PC-3 (cell line): ENCODE measurements at regions not wholly inside any gene's neighbourhood (a gene's known extent, or its start where the extent isn't known, plus 50 kb on each side); places are given as distances from the start of the nearest gene placed in this dataset.

Source experiments
- ATAC-seq: fragments of 200-7000 bp; cut with Tn5 transposase; 2 replicates; pipeline ENCODE4 v1.9.1; 2020; ENCODE audit warnings: mild to moderate bottlenecking, moderate library complexity
- BruUV-seq: library from RNA; stranded (reverse); fragments of 400-500 nt; replicated peaks from 2 replicates; lab custom pipeline; 2021; lab: Mats Ljungman, UMichigan
- CTCF ChIA-PET: fragments of 300-600 bp; sonication (Branson Sonifier 250); formaldehyde crosslinking; loops from one replicate; lab custom pipeline; 2022; ENCODE audit warnings: antibody characterized with exemption; lab: Charles Lee
- POLR2A ChIA-PET: fragments of 300-600 bp; sonication (Branson Sonifier 250); formaldehyde crosslinking; loops from one replicate; lab custom pipeline; 2022; ENCODE audit warnings: antibody characterized with exemption; ENCODE audit not compliant: unreplicated experiment; lab: Charles Lee
- DNase-seq: peaks from one replicate; pipeline ENCODE4 v3.0.0-alpha.2; 2015
- H2AFZ ChIP-seq: fragments of 300-600 bp; sonication (generic); 2 replicates; pipeline ENCODE4 v1.6.0; 2016; ENCODE audit warnings: antibody characterized with exemption, low read length
- H3F3A ChIP-seq: fragments of 300-600 bp; sonication (generic); one replicate; pipeline ENCODE4 v1.6.0; 2017; ENCODE audit warnings: antibody characterized with exemption, low read length, control low read depth, mild to moderate bottlenecking; ENCODE audit not compliant: unreplicated experiment
- H3K27ac ChIP-seq: fragments of 300-600 bp; sonication (generic); 2 replicates; pipeline ENCODE4 v1.5.1; 2016; ENCODE audit warnings: mild to moderate bottlenecking, low read length
- H3K27me3 ChIP-seq: fragments of 300-600 bp; sonication (generic); 2 replicates; pipeline ENCODE4 v1.6.1; 2016; ENCODE audit warnings: low read length, mixed read lengths
- H3K36me3 ChIP-seq: fragments of 300-600 bp; sonication (generic); 2 replicates; pipeline ENCODE4 v1.6.1; 2016; ENCODE audit warnings: low read depth, mixed run types, low read length, mixed read lengths
- H3K4me1 ChIP-seq: fragments of 300-600 bp; sonication (generic); 2 replicates; pipeline ENCODE4 v1.5.1; 2016; ENCODE audit warnings: low read length; ENCODE audit not compliant: insufficient read depth
- H3K4me2 ChIP-seq: fragments of 300-600 bp; sonication (generic); 2 replicates; pipeline ENCODE4 v1.6.0; 2016; ENCODE audit warnings: low read length
- H3K4me3 ChIP-seq: fragments of 300-600 bp; sonication (generic); 2 replicates; pipeline ENCODE4 v1.5.1; 2016; ENCODE audit warnings: mild to moderate bottlenecking, low read length, mixed read lengths
- H3K79me2 ChIP-seq: fragments of 300-600 bp; sonication (generic); 2 replicates; pipeline ENCODE4 v1.6.1; 2017; ENCODE audit warnings: low read length, mixed read lengths
- H3K9ac ChIP-seq: fragments of 300-600 bp; sonication (generic); 2 replicates; pipeline ENCODE4 v1.6.0; 2016; ENCODE audit warnings: mild to moderate bottlenecking, low read length
- H3K9me2 ChIP-seq: fragments of 300-600 bp; sonication (generic); replicated peaks from 2 replicates; pipeline ENCODE4 v1.6.1; 2016; ENCODE audit warnings: mixed run types, low read length, mixed read lengths
- H3K9me3 ChIP-seq: fragments of 300-600 bp; sonication (generic); 2 replicates; pipeline ENCODE4 v1.6.1; 2016; ENCODE audit warnings: low read length, mixed read lengths
- H4K20me1 ChIP-seq: fragments of 300-600 bp; sonication (generic); 2 replicates; pipeline ENCODE4 v1.6.1; 2016; ENCODE audit warnings: low read length, mixed read lengths
- EZH2 ChIP-seq: fragments of 300-600 bp; sonication (generic); IDR thresholded peaks from one replicate; pipeline ENCODE4 v1.6.1; 2017; ENCODE audit warnings: antibody characterized with exemption, mild to moderate bottlenecking, low read length; ENCODE audit not compliant: unreplicated experiment
- EZH2phosphoT487 ChIP-seq: fragments of 300-600 bp; sonication (generic); IDR thresholded peaks from 2 replicates; pipeline ENCODE4 v1.6.1; 2018; ENCODE audit warnings: mild to moderate bottlenecking, antibody characterized with exemption, low read length, borderline replicate concordance
- intact Hi-C: fragments of 100-400 bp; cut with micrococcal nuclease; formaldehyde crosslinking; loops from 2 replicates; pipeline ENCODE4 v1.9.0; 2023
- TF ChIP-seq, protein P1 (sequence below): fragments of 300-600 bp; sonication (generic); conservative IDR thresholded peaks from 2 replicates; pipeline ENCODE4 v1.5.1; 2017; ENCODE audit warnings: antibody characterized with exemption, low read depth, mild to moderate bottlenecking, low read length

DNA sequence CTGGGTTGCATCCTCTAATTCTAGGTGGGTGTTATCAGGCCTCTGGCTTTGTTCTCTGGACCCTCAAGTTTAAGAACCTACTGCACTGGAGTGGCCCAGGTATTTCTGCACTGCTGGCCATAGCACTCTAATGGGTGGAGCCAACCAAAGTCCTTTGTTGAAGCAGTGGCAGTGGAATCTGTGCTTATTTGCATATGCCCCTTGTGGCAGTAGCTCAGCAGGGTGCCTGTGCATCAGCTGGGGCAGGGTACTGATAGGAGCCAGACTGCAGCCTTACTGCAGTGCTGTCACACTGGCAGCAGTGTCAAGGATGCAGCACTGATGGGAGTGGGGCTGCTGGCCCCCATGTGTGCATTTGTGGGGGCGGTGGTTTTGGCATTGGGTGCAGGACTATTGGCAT lies 660.6 kb downstream of the LRRIQ3 start:
- DNase-seq (no peak), ATAC-seq (no peak)
- Histone ChIP-seq H3K79me2 (no peaks in the 10 kb centered on the region), H3K9me2 (no peaks in the 10 kb centered on the region), H3K4me3 (no peak overlapping the region), H2AFZ (no peak overlapping the region), H3K9ac (no peak overlapping the region), H3K27ac (no peak overlapping the region), H3K4me1 (no peaks in the 10 kb centered on the region), H4K20me1 (no peaks in the 10 kb centered on the region), H3K4me2 (no peak overlapping the region), H3K9me3 (no peaks in the 10 kb centered on the region), H3K36me3 (no peaks in the 10 kb centered on the region), H3F3A (no peaks in the 10 kb centered on the region), H3K27me3 (0 out of 2 replicates have a peak, but pooled peaks cover 4% of the 10 kb centered on the region)
- no TSS peak for BruUV-seq
- CTCF ChIA-PET: no interaction called here
- intact Hi-C loops: no loop called here
- POLR2A ChIA-PET: no interaction called here
- TF ChIP-seq, protein P1, sequence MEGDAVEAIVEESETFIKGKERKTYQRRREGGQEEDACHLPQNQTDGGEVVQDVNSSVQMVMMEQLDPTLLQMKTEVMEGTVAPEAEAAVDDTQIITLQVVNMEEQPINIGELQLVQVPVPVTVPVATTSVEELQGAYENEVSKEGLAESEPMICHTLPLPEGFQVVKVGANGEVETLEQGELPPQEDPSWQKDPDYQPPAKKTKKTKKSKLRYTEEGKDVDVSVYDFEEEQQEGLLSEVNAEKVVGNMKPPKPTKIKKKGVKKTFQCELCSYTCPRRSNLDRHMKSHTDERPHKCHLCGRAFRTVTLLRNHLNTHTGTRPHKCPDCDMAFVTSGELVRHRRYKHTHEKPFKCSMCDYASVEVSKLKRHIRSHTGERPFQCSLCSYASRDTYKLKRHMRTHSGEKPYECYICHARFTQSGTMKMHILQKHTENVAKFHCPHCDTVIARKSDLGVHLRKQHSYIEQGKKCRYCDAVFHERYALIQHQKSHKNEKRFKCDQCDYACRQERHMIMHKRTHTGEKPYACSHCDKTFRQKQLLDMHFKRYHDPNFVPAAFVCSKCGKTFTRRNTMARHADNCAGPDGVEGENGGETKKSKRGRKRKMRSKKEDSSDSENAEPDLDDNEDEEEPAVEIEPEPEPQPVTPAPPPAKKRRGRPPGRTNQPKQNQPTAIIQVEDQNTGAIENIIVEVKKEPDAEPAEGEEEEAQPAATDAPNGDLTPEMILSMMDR: no peak
- TF ChIP-seq EZH2 (no peak), EZH2phosphoT487 (no peak)

DNA sequence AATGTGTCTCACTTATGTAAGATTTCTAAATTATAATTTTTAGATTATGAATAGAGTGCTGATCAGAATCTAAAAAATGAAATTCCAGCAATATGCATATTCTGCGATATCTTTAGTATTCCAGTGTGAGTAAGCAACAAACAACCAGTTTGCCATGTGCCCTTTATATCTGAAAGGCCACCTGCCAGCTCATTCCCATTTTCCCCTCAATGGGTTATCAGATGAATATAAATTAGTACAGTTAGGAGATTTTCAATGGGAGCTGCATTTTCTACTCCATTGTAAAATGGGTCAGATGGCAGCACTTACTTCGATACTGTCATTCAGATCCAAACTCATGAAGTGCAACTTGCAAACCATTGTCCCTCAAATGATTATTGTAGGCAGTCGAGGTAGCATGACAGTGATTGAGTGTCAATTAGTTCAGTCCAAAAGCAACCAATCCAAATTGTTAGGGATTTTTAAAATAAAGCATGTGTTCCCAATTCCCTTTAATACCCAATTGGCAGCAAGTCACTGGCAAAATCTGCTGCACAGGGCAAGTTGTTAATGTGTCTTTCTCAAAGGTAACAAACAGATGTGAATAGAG lies 680.3 kb downstream of the LRRIQ3 start:
- intact Hi-C loops: no loop called here
- ATAC-seq (no peak), DNase-seq (no peak)
- no peaks in the 10 kb centered on the region for H3K27me3 ChIP-seq
- no peak overlapping the region for H2AFZ ChIP-seq
- no peaks in the 10 kb centered on the region for H3K9me3 ChIP-seq
- no peaks in the 10 kb centered on the region for H3K9me2 ChIP-seq
- POLR2A ChIA-PET: no interaction called here
- no TSS peak for BruUV-seq
- no peak overlapping the region for H3K9ac ChIP-seq
- no peaks in the 10 kb centered on the region for H3F3A ChIP-seq
- H4K20me1 ChIP-seq: no peaks in the 10 kb centered on the region
- no peak overlapping the region for H3K27ac ChIP-seq
- no peaks in the 10 kb centered on the region for H3K36me3 ChIP-seq
- CTCF ChIA-PET: no interaction called here
- H3K4me1 ChIP-seq: no peaks in the 10 kb centered on the region
- no peaks in the 10 kb centered on the region for H3K79me2 ChIP-seq
- TF ChIP-seq, protein P1: no peak
- TF ChIP-seq EZH2phosphoT487 (no peak), EZH2 (no peak)
- H3K4me3 ChIP-seq: no peak overlapping the region
- no peak overlapping the region for H3K4me2 ChIP-seq

DNA sequence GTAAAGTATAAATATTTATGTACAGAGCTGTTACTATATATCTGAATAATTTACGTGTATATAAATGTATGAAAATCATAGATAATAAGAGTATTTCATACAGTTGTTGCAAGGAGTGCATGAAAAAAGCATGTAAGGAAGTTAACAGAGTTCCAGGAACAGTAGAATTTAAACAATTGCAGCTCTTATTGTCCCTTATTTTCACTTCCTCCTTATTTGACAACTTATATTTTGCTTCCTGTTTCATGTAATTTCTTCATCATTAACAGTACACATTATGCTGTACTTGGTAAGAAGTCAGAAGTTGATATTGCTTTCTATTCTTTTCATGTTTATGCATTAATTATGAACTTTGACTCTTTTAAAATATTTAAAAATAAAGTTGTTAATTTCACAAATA lies 681.5 kb downstream of the LRRIQ3 start:
- POLR2A ChIA-PET: no interaction called here
- intact Hi-C loops: no loop called here

More for the DNA sequence above, 681.5 kb downstream of the LRRIQ3 start:
- Histone ChIP-seq H3K27me3 (no peaks in the 10 kb centered on the region), H3F3A (no peaks in the 10 kb centered on the region), H2AFZ (no peak overlapping the region), H3K9me3 (no peaks in the 10 kb centered on the region), H3K27ac (no peak overlapping the region), H3K4me1 (no peaks in the 10 kb centered on the region), H3K36me3 (no peaks in the 10 kb centered on the region), H3K4me2 (no peak overlapping the region), H3K9me2 (no peaks in the 10 kb centered on the region), H4K20me1 (no peaks in the 10 kb centered on the region), H3K9ac (no peak overlapping the region), H3K79me2 (no peaks in the 10 kb centered on the region), H3K4me3 (no peak overlapping the region)
- no TSS peak for BruUV-seq
- TF ChIP-seq EZH2phosphoT487 (no peak), EZH2 (no peak)
- TF ChIP-seq, protein P1: no peak
- CTCF ChIA-PET: no interaction called here
- ATAC-seq: no peak
- no peak for DNase-seq
